ENCODE measurements at regions not wholly inside any gene's neighbourhood (a gene's known extent, or its start where the extent isn't known, plus 50 kb on each side); places are given as distances from the start of the nearest gene placed in this dataset.

- peak; percentile 52 for DNase-seq
Observed at GRCh38 chr13:51518827-51519226, 65.4 kb upstream of the WDFY2 start.

GRCh38 chr13:51519771-51520216, 64.5 kb upstream of the WDFY2 start:
- no peak for DNase-seq

GRCh38 chr13:51520524-51520923, 63.7 kb upstream of the WDFY2 start:
- no peak for DNase-seq

GRCh38 chr13:51523082-51523518, 61.2 kb upstream of the WDFY2 start:
- DNase-seq, result peak; percentile 72

DNA sequence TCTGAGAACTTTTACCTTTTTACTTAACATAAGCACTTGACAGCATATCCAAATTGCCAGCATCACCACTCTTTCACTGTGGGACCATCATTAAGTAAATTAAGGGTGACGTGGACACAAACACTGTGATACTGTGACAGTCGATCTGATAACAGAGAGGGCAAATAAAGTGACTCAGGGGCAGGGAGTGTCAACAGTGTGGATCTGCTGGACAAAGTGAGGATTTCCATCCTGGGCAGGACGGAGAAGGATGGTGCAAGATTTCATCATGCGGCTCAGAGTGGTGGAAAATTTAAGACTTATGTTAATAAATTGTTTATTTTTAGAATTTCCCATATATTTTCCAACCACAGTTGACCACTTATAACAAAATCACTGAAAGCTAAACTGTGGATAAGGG, 60.0 kb upstream of the WDFY2 start:
- no peak for DNase-seq

DNA sequence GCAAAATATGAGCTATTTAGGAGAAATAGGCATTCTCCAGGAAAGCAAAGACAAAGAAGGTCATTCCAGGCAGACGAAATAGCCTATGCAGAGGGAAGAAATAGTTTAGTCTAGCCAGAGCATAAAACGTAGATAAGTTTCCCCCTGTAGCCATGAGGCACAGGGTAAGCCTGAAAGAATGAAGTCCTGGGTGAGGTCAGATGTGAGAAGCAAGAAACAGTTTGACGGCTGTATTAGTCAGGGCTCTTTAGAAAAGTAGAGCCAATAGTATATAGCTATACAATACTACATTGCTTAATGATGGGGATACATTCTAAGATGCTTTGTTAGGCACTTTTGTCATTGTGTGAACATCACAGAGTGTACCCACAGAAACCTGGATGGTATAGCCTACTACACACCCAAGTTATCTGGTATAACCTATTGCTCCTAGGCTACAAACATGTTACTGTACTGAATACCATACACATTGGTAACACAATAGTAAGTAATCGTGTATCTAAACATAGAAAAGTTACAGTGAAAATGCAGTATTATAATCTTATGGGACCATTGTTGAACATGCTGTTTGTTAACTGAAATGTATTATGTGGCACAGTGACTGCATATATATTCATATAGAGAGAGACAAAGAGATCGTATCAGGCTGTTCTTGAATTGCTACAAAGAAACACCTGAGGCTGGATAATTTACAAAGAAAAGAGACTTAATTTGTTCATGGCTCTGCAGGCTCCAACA, 59.3 kb upstream of the WDFY2 start:
- DNase-seq, result no peak

DNA sequence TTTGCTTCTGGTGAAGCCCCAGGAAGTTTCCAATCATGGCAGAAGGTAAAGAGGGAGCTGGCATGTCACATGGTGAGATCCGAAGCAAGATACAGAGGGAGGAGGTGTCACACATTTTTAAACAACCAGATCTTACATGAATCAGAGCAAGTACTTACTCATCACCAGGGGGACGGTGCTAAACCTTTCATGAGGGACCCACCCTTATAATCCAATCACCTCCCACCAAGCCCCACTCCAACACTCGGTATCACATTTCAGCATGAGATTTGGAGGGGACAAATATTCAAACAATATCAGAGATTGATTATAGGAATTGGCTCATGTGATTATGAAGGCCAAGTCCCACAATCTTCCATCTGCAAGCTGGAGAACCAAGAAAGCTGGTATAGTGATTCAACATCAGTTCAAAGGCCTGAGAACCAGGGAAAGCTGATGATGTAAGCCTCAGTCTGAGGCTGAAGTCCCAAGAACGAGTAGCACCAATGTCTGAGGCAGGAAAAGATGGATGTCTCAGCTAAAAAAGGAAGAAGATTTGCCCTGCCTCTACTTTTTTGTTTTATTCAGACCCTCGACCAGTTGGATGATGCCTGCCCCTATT, 58.6 kb upstream of the WDFY2 start:
- DNase-seq, result no peak

- DNase-seq, result no peak
Observed at GRCh38 chr13:51526202-51526601, 58.1 kb upstream of the WDFY2 start.

DNA sequence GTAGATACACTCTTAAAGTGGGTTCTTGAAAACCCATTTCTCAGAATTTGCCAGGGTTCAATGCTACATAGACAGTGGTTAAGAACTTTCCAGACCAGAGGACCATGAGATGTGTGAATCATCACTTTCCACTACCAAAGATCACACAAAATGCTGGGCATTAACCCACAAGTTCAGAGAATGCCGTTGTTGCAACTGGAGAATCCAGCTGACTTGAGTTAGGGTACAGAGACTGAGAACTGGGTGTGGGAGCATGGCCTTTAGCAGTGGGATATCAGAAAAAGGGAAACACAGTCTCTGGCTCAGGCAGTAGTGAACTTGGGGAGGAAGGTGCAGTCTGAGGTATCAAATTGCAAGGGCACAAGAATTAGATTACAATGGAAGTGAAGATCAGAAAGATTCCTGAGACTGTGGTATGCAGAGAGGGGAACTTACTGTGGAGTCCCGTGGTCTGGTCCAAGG, 51.5 kb upstream of the WDFY2 start:
- peak; percentile 41 for DNase-seq

DNA sequence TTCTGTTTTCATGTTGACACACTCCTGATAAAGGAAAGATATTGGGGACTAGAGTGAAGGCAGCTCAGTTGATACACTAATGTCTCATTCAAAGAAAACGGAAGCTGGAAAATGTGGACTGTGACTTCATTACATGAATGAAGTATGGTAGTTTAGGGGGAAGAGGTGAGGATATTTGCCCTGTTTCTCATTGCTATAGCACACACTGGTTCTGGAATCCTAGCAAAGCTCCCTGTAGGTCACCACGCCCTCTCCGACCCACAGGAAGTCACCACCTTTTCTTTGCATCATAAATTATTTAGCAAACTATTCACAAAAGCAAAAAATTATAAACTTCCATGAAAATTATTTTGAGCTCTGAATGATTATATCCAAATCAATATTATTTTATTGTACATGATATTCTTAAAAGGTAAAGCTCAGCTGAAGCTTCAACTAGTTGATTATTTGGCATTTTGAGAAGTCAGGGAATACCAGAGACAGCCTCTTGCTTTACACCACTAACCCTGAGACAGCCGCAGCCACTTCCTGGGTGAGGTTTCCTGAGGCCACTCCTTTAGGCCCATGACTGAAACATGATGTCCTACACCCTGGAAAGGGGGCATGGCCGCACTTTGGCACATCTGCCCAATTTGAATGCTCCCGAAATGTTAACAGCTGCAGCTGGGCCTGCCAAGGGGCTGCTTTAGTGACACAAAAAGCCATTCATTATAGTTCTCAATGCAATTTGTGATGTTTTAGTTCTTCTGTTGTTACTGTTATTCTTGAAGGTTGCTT, 50.0 kb upstream of the WDFY2 start:
- DNase-seq, result peak; percentile 58
